NT2/D1 (cell line): ENCODE measurements at regions not wholly inside any gene's neighbourhood (a gene's known extent, or its start where the extent isn't known, plus 50 kb on each side); places are given as distances from the start of the nearest gene placed in this dataset.
"Not testable (repeated sequence)": the region's sequence is repeated elsewhere in the genome, so short reads cannot be mapped to it uniquely, and the experiment has no call there.

Experiments
- SUZ12 ChIP-seq: IDR thresholded peaks from 2 replicates; pipeline ENCODE4 v1.6.1; 2011; ENCODE audit not compliant: insufficient read length, insufficient read depth; ENCODE audit errors: extremely low read depth
- YY1 ChIP-seq: IDR thresholded peaks from 2 replicates; pipeline ENCODE4 v1.6.1; 2011; ENCODE audit not compliant: insufficient read length, insufficient read depth

DNA sequence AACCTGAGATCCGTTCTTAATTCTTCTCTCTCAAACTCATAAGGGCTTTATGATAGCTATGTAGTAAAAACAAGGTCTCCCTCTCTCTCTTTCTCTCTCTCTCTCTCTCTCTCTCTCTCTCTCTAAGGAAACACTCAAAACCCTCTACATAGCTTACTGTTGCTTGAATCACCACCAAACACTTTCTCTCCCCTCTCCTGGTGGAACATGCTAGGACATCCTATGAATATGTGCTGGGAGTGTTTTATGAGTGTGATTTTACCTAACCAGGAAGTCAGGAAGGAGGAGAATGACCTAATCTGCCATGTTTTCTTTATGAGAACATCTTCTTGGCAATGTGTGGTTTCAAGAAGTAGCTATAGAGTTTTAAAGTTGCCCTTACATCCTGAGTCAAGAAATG, 844.6 kb downstream of the TTLL7 start:
- not testable (repeated sequence) for TF ChIP-seq YY1, SUZ12
